Neural cell (in vitro differentiated cells): ENCODE measurements at regions not wholly inside any gene's neighbourhood (a gene's known extent, or its start where the extent isn't known, plus 50 kb on each side); places are given as distances from the start of the nearest gene placed in this dataset.

ENCODE experiments used
- H2AFZ ChIP-seq: fragments of 200-600, 300-800 bp; sonication (generic), shearing (Covaris generic); 2 replicates; pipeline ENCODE4 v1.6.0; 2014; ENCODE audit warnings: low read depth, mild to moderate bottlenecking, antibody characterized with exemption, low read length, moderate library complexity
- H3F3A ChIP-seq: fragments of 200-600 bp; shearing (Covaris generic); 2 replicates; pipeline ENCODE4 v1.6.1; 2016; ENCODE audit warnings: mild to moderate bottlenecking, moderate library complexity, mixed read lengths, antibody characterized with exemption, low read length; ENCODE audit not compliant: insufficient read depth, poor library complexity, severe bottlenecking
- H3K27ac ChIP-seq: fragments of 200-600, 300-800 bp; sonication (generic), shearing (Covaris generic); 2 replicates; pipeline ENCODE4 v1.5.1; 2014; ENCODE audit warnings: mild to moderate bottlenecking, low read length, moderate library complexity
- H3K27me3 ChIP-seq: fragments of 300-800, 200-600 bp; sonication (generic), shearing (Covaris generic); 2 replicates; pipeline ENCODE4 v1.6.0; 2014; ENCODE audit warnings: mild to moderate bottlenecking, low read depth, low read length, moderate library complexity; ENCODE audit not compliant: insufficient read depth
- H3K36me3 ChIP-seq: fragments of 300-800, 200-600 bp; sonication (generic), shearing (Covaris generic); 2 replicates; pipeline ENCODE4 v1.5.1; 2014; ENCODE audit warnings: mild to moderate bottlenecking, antibody characterized with exemption, low read length, moderate library complexity; ENCODE audit not compliant: insufficient read depth
- H3K4me2 ChIP-seq: fragments of 300-800, 200-600 bp; sonication (generic), shearing (Covaris generic); 2 replicates; pipeline ENCODE4 v1.6.0; 2014; ENCODE audit warnings: mild to moderate bottlenecking, low read length
- H3K4me3 ChIP-seq: fragments of 300-800, 200-600 bp; sonication (generic), shearing (Covaris generic); 2 replicates; pipeline ENCODE4 v1.5.1; 2014; ENCODE audit warnings: mild to moderate bottlenecking, low read length, moderate library complexity
- H3K79me2 ChIP-seq: fragments of 200-600 bp; shearing (Covaris generic); replicated peaks from 2 replicates; pipeline ENCODE4 v1.6.0; 2014; ENCODE audit warnings: mild to moderate bottlenecking, low read length, moderate library complexity; ENCODE audit not compliant: insufficient read depth
- H3K9ac ChIP-seq: fragments of 300-800, 200-600 bp; sonication (generic), shearing (Covaris generic); 2 replicates; pipeline ENCODE4 v1.6.1; 2016; ENCODE audit warnings: mild to moderate bottlenecking, low read length, mixed read lengths
- H3K9me2 ChIP-seq: fragments of 200-600 bp; shearing (Covaris generic); 2 replicates; pipeline ENCODE4 v1.6.1; 2016; ENCODE audit warnings: mild to moderate bottlenecking, low read length, mixed read lengths; ENCODE audit not compliant: insufficient read depth
- H3K9me3 ChIP-seq: fragments of 200-600, 300-800 bp; sonication (generic), shearing (Covaris generic); 2 replicates; pipeline ENCODE4 v1.6.1; 2016; ENCODE audit warnings: mild to moderate bottlenecking, mixed run types, low read length, moderate library complexity, mixed read lengths
- H4K20me1 ChIP-seq: fragments of 200-600 bp; shearing (Covaris generic); 2 replicates; pipeline ENCODE4 v1.6.1; 2016; ENCODE audit warnings: mild to moderate bottlenecking, mixed run types; ENCODE audit not compliant: insufficient read depth
- EP300 ChIP-seq: fragments of 450-650 bp; conservative IDR thresholded peaks from 2 replicates; pipeline ENCODE4 v1.6.1; 2014; ENCODE audit warnings: antibody characterized with exemption, mild to moderate bottlenecking, moderate library complexity; ENCODE audit not compliant: poor library complexity, severe bottlenecking
- EZH2 ChIP-seq: fragments of 200-600, 300-800 bp; shearing (Covaris generic), sonication (generic); IDR thresholded peaks from 2 replicates; pipeline ENCODE4 v1.6.1; 2014; ENCODE audit warnings: antibody characterized with exemption, low read length, borderline replicate concordance, mild to moderate bottlenecking; ENCODE audit not compliant: insufficient read depth, poor library complexity, severe bottlenecking
- MXI1 ChIP-seq: fragments of 450-650 bp; conservative IDR thresholded peaks from 2 replicates; pipeline ENCODE4 v1.6.1; 2014; ENCODE audit warnings: antibody characterized with exemption, mild to moderate bottlenecking; ENCODE audit not compliant: poor library complexity, severe bottlenecking
- POLR2AphosphoS5 ChIP-seq: IDR thresholded peaks from 2 replicates; pipeline ENCODE4 v1.6.1; 2012
- RAD21 ChIP-seq: fragments of 450-650 bp; conservative IDR thresholded peaks from 2 replicates; pipeline ENCODE4 v1.6.1; 2014; ENCODE audit warnings: antibody characterized with exemption, mild to moderate bottlenecking, moderate library complexity
- SMC3 ChIP-seq: fragments of 450-650 bp; conservative IDR thresholded peaks from 2 replicates; pipeline ENCODE4 v1.6.1; 2014; ENCODE audit warnings: antibody characterized with exemption, mild to moderate bottlenecking, moderate library complexity; ENCODE audit not compliant: poor library complexity
- TAF1 ChIP-seq: IDR thresholded peaks from 2 replicates; pipeline ENCODE4 v1.6.1; 2012; ENCODE audit warnings: low read depth
- TF ChIP-seq, protein P1 (sequence below): fragments of 450-650 bp; IDR thresholded peaks from 2 replicates; pipeline ENCODE4 v1.5.1; 2014; ENCODE audit warnings: antibody characterized with exemption, mild to moderate bottlenecking, moderate library complexity; ENCODE audit not compliant: poor library complexity, severe bottlenecking
- TF ChIP-seq, protein P2 (sequence below): IDR thresholded peaks from 2 replicates; pipeline ENCODE4 v1.6.1; 2012; ENCODE audit warnings: borderline replicate concordance

DNA sequence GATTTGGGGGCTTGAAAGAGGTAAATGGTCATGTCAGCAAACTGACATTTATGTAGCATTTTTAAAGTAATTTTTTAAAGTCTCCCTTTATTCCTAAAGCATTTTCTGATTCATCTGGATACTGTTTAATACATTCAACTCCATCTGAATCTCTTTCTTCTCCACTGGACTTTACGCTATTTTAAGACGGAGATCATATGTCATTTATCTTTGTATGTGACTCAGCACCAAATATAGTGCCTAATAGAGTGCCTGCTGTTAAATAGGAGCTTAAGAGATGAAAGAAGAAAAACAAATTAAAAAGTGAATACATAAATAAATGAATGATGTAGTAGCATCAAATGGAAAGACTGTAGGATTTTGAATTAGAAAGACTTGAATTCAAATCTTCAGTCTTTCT lies 548.8 kb upstream of the SMC2 start:
- Histone ChIP-seq H3K36me3 (no peaks in the 10 kb centered on the region), H3K27ac (no peak overlapping the region), H3F3A (no peaks in the 10 kb centered on the region), H3K9me2 (no peaks in the 10 kb centered on the region), H3K79me2 (no peaks in the 10 kb centered on the region), H2AFZ (no peak overlapping the region), H3K4me2 (no peak overlapping the region), H3K9ac (no peak overlapping the region), H3K9me3 (no peaks in the 10 kb centered on the region), H3K4me3 (no peak overlapping the region), H4K20me1 (no peaks in the 10 kb centered on the region), H3K27me3 (no peaks in the 10 kb centered on the region)
- TF ChIP-seq EP300, result no peak
- TF ChIP-seq MXI1, result no peak
- TF ChIP-seq, protein P1, sequence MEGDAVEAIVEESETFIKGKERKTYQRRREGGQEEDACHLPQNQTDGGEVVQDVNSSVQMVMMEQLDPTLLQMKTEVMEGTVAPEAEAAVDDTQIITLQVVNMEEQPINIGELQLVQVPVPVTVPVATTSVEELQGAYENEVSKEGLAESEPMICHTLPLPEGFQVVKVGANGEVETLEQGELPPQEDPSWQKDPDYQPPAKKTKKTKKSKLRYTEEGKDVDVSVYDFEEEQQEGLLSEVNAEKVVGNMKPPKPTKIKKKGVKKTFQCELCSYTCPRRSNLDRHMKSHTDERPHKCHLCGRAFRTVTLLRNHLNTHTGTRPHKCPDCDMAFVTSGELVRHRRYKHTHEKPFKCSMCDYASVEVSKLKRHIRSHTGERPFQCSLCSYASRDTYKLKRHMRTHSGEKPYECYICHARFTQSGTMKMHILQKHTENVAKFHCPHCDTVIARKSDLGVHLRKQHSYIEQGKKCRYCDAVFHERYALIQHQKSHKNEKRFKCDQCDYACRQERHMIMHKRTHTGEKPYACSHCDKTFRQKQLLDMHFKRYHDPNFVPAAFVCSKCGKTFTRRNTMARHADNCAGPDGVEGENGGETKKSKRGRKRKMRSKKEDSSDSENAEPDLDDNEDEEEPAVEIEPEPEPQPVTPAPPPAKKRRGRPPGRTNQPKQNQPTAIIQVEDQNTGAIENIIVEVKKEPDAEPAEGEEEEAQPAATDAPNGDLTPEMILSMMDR, result no peak
- TF ChIP-seq TAF1, result no peak
- no peak for TF ChIP-seq RAD21
- TF ChIP-seq EZH2, result no peak
- TF ChIP-seq, protein P2, sequence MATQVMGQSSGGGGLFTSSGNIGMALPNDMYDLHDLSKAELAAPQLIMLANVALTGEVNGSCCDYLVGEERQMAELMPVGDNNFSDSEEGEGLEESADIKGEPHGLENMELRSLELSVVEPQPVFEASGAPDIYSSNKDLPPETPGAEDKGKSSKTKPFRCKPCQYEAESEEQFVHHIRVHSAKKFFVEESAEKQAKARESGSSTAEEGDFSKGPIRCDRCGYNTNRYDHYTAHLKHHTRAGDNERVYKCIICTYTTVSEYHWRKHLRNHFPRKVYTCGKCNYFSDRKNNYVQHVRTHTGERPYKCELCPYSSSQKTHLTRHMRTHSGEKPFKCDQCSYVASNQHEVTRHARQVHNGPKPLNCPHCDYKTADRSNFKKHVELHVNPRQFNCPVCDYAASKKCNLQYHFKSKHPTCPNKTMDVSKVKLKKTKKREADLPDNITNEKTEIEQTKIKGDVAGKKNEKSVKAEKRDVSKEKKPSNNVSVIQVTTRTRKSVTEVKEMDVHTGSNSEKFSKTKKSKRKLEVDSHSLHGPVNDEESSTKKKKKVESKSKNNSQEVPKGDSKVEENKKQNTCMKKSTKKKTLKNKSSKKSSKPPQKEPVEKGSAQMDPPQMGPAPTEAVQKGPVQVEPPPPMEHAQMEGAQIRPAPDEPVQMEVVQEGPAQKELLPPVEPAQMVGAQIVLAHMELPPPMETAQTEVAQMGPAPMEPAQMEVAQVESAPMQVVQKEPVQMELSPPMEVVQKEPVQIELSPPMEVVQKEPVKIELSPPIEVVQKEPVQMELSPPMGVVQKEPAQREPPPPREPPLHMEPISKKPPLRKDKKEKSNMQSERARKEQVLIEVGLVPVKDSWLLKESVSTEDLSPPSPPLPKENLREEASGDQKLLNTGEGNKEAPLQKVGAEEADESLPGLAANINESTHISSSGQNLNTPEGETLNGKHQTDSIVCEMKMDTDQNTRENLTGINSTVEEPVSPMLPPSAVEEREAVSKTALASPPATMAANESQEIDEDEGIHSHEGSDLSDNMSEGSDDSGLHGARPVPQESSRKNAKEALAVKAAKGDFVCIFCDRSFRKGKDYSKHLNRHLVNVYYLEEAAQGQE, result no peak
- no peak for TF ChIP-seq SMC3
- no peak for TF ChIP-seq POLR2AphosphoS5

DNA sequence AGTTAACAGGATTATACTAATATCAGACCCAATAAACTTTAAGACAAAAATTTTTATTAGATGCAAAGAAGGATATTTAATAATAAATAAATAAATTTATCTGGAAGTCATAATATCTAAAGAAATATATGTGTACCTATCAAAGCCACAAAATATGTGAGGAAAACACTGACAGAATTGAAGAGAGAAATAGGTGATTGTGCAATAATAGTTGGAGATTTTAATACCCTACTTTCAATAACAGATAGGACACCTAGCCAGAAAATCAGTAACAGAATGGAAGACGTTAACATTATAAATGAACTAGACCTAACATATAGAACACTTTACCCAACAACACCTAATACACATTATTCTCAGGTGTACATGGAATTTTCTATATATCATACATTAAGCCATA lies 541.4 kb upstream of the SMC2 start:
- Histone ChIP-seq H3K9me3 (no peaks in the 10 kb centered on the region), H3K27me3 (no peaks in the 10 kb centered on the region), H3K4me3 (no peak overlapping the region), H3K4me2 (no peak overlapping the region), H4K20me1 (no peaks in the 10 kb centered on the region), H3K9me2 (no peaks in the 10 kb centered on the region), H2AFZ (no peak overlapping the region), H3K79me2 (no peaks in the 10 kb centered on the region), H3K9ac (no peak overlapping the region), H3K36me3 (no peaks in the 10 kb centered on the region), H3F3A (no peaks in the 10 kb centered on the region), H3K27ac (no peak overlapping the region)
- TF ChIP-seq, protein P2, result no peak
- no peak for TF ChIP-seq RAD21
- no peak for TF ChIP-seq EZH2
- TF ChIP-seq TAF1, result no peak
- TF ChIP-seq, protein P1, result no peak
- TF ChIP-seq MXI1, result no peak
- no peak for TF ChIP-seq SMC3
